ENCODE measurements at regions not wholly inside any gene's neighbourhood (a gene's known extent, or its start where the extent isn't known, plus 50 kb on each side); places are given as distances from the start of the nearest gene placed in this dataset.

DNA sequence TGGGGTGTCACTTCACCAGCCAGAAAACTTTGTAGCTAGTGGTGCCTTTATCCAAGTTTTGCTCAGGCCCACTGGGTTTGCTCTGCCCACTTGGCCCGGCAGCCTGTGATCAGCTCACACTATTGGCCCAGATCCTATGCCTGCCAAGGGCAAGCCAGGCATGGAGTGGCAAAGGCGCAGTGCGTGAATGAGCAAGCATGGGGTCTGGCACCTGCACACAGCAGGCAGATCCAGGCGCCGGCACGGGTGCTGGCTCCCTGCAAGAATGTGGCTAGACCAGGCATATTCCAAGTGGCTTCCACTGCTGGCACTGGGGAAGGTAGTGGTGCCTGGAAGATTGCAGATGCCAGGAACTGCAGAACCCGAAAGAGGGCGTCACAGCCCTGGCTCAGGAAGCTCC lies 346.9 kb downstream of the LMBRD1 start:
- intact Hi-C loops (cut with micrococcal nuclease): no loop called here
- no peaks in the 10 kb centered on the region for H3K27me3 Mint-ChIP-seq
- H3K27ac Mint-ChIP-seq: no peak overlapping the region
- no peaks in the 10 kb centered on the region for H3K36me3 Mint-ChIP-seq (ENCODE audit: low read depth)
- no peaks in the 10 kb centered on the region for H3K4me1 Mint-ChIP-seq (ENCODE audit: low read depth)
- H3K9me3 Mint-ChIP-seq: peaks cover 89% of the 10 kb centered on the region
- H3K4me3 Mint-ChIP-seq: no peak overlapping the region

Data from dendritic cell treated with granulocyte-macrophage colony-stimulating factor and Interleukin-4, amounts not matched to agents 40 ng/mL and 50 ng/mL, for 4 days (primary cell).